GM19043 (cell line): ENCODE measurements at regions not wholly inside any gene's neighbourhood (a gene's known extent, or its start where the extent isn't known, plus 50 kb on each side); places are given as distances from the start of the nearest gene placed in this dataset.

Source experiments
- ATAC-seq: cut with Tn5 transposase; IDR thresholded peaks from one replicate; pipeline ENCODE4 v1.9.1; 2021; ENCODE audit warnings: low read depth; ENCODE audit not compliant: unreplicated experiment

GRCh38 chr13:40313269-40314200, 352.9 kb downstream of the FOXO1 start:
- ATAC-seq, result no peak

GRCh38 chr13:40315416-40316064, 350.9 kb downstream of the FOXO1 start:
- ATAC-seq, result no peak

GRCh38 chr13:40316301-40316700, 350.1 kb downstream of the FOXO1 start:
- no peak for ATAC-seq

GRCh38 chr13:40317980-40318327, 348.5 kb downstream of the FOXO1 start:
- ATAC-seq, result no peak

- no peak for ATAC-seq
Observed at GRCh38 chr13:40318366-40318765, 348.1 kb downstream of the FOXO1 start.

GRCh38 chr13:40319699-40320579, 346.5 kb downstream of the FOXO1 start:
- no peak for ATAC-seq

GRCh38 chr13:40328091-40328490, 338.4 kb downstream of the FOXO1 start:
- no peak for ATAC-seq

- ATAC-seq, result no peak
Observed at GRCh38 chr13:40329781-40330485, 336.5 kb downstream of the FOXO1 start.

GRCh38 chr13:40330950-40331349, 335.5 kb downstream of the FOXO1 start:
- ATAC-seq, result no peak

GRCh38 chr13:40331802-40332201, 334.6 kb downstream of the FOXO1 start:
- no peak for ATAC-seq

GRCh38 chr13:40333226-40333625, 333.2 kb downstream of the FOXO1 start:
- ATAC-seq, result no peak

GRCh38 chr13:40334031-40334430, 332.4 kb downstream of the FOXO1 start:
- ATAC-seq, result no peak

- ATAC-seq, result no peak
Observed at GRCh38 chr13:40334616-40335015, 331.8 kb downstream of the FOXO1 start.

- ATAC-seq, result no peak
Observed at GRCh38 chr13:40336228-40337221, 329.9 kb downstream of the FOXO1 start.

GRCh38 chr13:40337651-40338050, 328.8 kb downstream of the FOXO1 start:
- no peak for ATAC-seq

- no peak for ATAC-seq
Observed at GRCh38 chr13:40338217-40338616, 328.2 kb downstream of the FOXO1 start.

GRCh38 chr13:40340368-40341095, 325.9 kb downstream of the FOXO1 start:
- no peak for ATAC-seq

GRCh38 chr13:40341096-40341471, 325.4 kb downstream of the FOXO1 start:
- no peak for ATAC-seq

GRCh38 chr13:40341501-40341900, 324.9 kb downstream of the FOXO1 start:
- ATAC-seq, result no peak
